ENCODE measurements at regions not wholly inside any gene's neighbourhood (a gene's known extent, or its start where the extent isn't known, plus 50 kb on each side); places are given as distances from the start of the nearest gene placed in this dataset.

- TF ChIP-seq CTCF (IDR thresholded peaks at IDR 0.05) (no peak), REST (IDR thresholded peaks at IDR 0.05; ENCODE audit: insufficient read depth in 1 of 2, low read depth in 2 of 2, low read length in 1 of 2) (no peak), POLR2AphosphoS5 (IDR thresholded peaks at IDR 0.05; ENCODE audit: low read depth, low read length) (no peak)
These were observed 113.0 kb downstream of the UCHL1 start for GRCh38 chr4:41369680-41370079.

All from Panc1 (cell line).